Type B pancreatic cell (in vitro differentiated cells): ENCODE measurements at regions not wholly inside any gene's neighbourhood (a gene's known extent, or its start where the extent isn't known, plus 50 kb on each side); places are given as distances from the start of the nearest gene placed in this dataset.

Experiments
- DNase-seq: peaks from one replicate; pipeline ENCODE4 v3.0.0; 2021; ENCODE audit warnings: mixed read lengths; ENCODE audit not compliant: unreplicated experiment; ENCODE audit errors: extremely low spot score
- H3K27ac Mint-ChIP-seq: 2 replicates; pipeline ENCODE4 v1.8.0; 2021; ENCODE audit warnings: mild to moderate bottlenecking, mixed read lengths
- H3K27me3 Mint-ChIP-seq: 2 replicates; pipeline ENCODE4 v1.8.0; 2021; ENCODE audit warnings: mixed read lengths
- H3K36me3 Mint-ChIP-seq: 2 replicates; pipeline ENCODE4 v1.8.0; 2021; ENCODE audit warnings: mixed read lengths
- H3K4me1 Mint-ChIP-seq: one replicate; pipeline ENCODE4 v1.8.0; 2021; ENCODE audit warnings: mixed read lengths; ENCODE audit not compliant: unreplicated experiment
- H3K4me3 Mint-ChIP-seq: 2 replicates; pipeline ENCODE4 v1.8.0; 2021; ENCODE audit warnings: mild to moderate bottlenecking, mixed read lengths
- H3K9me3 Mint-ChIP-seq: 2 replicates; pipeline ENCODE4 v1.8.0; 2021; ENCODE audit warnings: mixed read lengths
- TF ChIP-seq, protein P1 (sequence below): fragments of 200-600 bp; sonication (generic); conservative IDR thresholded peaks from 2 replicates; pipeline ENCODE4 v1.5.0; 2021; ENCODE audit warnings: antibody characterized with exemption, mild to moderate bottlenecking

DNA sequence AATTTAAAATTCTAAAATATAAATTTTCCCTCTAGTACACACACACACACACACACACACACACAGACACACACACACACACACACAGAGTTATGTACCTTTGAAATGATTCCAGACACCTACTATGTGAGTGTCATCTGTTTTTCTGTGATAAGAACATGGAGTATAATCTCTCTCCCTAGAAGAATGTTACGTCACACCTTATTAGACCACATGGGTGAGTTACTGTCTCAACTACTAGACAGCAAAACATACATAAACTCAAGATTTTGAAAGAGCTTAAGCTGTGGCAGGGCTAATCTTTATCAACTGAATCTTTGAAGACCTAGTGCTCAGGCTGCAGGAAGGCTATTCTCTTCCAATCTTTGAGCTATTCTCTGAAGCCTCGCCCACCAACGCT, 385.9 kb upstream of the BCHE start:
- no peak overlapping the region for H3K27ac Mint-ChIP-seq
- H3K9me3 Mint-ChIP-seq, result no peaks in the 10 kb centered on the region
- TF ChIP-seq, protein P1, sequence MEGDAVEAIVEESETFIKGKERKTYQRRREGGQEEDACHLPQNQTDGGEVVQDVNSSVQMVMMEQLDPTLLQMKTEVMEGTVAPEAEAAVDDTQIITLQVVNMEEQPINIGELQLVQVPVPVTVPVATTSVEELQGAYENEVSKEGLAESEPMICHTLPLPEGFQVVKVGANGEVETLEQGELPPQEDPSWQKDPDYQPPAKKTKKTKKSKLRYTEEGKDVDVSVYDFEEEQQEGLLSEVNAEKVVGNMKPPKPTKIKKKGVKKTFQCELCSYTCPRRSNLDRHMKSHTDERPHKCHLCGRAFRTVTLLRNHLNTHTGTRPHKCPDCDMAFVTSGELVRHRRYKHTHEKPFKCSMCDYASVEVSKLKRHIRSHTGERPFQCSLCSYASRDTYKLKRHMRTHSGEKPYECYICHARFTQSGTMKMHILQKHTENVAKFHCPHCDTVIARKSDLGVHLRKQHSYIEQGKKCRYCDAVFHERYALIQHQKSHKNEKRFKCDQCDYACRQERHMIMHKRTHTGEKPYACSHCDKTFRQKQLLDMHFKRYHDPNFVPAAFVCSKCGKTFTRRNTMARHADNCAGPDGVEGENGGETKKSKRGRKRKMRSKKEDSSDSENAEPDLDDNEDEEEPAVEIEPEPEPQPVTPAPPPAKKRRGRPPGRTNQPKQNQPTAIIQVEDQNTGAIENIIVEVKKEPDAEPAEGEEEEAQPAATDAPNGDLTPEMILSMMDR, result no peak
- no peak overlapping the region for H3K4me3 Mint-ChIP-seq
- H3K4me1 Mint-ChIP-seq, result no peaks in the 10 kb centered on the region
- DNase-seq, result no peak
- no peaks in the 10 kb centered on the region for H3K36me3 Mint-ChIP-seq
- H3K27me3 Mint-ChIP-seq, result no peaks in the 10 kb centered on the region

DNA sequence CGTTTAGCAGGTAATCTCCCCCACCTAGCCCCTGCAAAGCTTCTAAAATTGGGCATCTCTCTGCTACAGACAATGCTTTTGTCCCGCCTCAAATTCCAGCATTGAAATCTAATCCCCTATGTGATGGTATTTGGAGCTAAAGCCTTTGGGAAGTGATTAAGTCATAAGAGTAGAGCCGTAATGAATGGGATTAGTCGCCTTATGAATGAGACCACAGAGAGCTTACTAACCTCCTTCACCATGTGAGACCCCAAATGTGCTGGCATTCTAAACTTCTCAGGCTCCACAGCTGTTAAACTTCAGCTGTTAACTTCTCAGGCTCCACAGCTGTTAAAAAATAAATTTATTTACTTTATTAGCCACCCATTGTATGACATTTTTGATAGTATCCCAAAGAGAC, 374.2 kb upstream of the BCHE start:
- TF ChIP-seq, protein P1, result no peak
- no peaks in the 10 kb centered on the region for H3K4me1 Mint-ChIP-seq
- no peaks in the 10 kb centered on the region for H3K36me3 Mint-ChIP-seq
- no peak for DNase-seq
- H3K27ac Mint-ChIP-seq, result no peak overlapping the region
- no peak overlapping the region for H3K4me3 Mint-ChIP-seq
- H3K9me3 Mint-ChIP-seq, result no peaks in the 10 kb centered on the region
- H3K27me3 Mint-ChIP-seq, result no peaks in the 10 kb centered on the region

DNA sequence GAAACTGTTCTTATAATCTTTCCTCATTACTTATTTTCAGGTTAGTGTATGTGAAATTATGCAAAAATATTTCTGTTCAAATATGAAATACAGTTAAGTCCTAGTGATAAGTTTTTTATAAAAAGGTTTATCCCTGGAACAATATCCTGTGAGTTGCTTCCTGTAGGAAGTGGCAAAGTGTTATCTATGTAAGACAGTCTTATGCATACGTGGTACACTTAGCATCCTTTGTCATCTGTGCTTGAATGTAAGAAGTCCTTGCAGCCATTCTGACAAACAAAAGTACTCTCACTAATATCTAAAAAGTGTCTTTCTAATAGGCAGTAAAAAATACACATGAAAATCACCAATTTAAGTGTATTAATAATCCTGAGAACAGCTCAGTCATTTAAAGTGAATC, 372.5 kb upstream of the BCHE start:
- Mint-ChIP-seq H3K9me3 (no peaks in the 10 kb centered on the region), H3K36me3 (no peaks in the 10 kb centered on the region), H3K4me1 (no peaks in the 10 kb centered on the region), H3K27me3 (no peaks in the 10 kb centered on the region), H3K4me3 (no peak overlapping the region), H3K27ac (no peak overlapping the region)
- no peak for DNase-seq
- TF ChIP-seq, protein P1, result no peak

DNA sequence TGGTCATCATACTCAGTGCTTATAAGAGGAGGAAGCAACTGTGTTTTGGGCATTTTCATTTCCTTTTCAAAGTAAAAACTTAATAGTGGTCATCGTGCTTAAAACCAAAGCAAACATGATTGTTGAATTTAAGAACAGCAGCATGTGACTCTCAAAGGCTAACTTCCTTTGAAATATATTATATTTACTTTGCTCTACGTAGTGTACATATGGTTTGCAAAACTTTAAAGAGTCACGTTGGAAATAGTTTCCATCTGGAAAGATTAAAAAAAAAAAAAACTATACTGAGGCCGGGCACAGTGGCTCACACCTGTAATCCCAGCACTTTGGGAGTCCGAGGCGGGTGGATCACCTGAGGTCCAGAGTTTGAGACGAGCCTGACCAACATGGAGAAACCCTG, 367.9 kb upstream of the BCHE start:
- Mint-ChIP-seq H3K9me3 (no peaks in the 10 kb centered on the region), H3K27ac (no peak overlapping the region), H3K27me3 (no peaks in the 10 kb centered on the region), H3K4me1 (no peaks in the 10 kb centered on the region), H3K36me3 (no peaks in the 10 kb centered on the region), H3K4me3 (no peak overlapping the region)
- TF ChIP-seq, protein P1, result no peak
- DNase-seq, result no peak

DNA sequence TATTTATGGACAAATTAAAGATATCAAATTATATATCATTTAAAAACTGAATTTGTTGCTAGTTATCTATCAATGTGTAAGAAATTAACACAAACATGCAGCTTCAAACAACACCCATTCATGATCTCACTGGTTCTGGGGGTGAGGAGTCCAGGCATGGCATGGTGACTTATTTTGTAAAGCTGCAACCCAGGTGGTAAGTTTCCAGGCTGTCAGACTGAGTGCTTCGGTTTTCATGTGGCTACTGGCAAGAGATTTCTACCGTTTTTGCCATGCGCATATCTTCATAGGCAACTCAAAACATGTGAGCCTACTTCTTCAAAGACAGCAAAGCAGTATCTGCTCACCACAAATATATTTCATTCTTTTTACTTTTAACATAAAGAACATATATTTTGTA, 364.3 kb upstream of the BCHE start:
- Mint-ChIP-seq H3K4me3 (no peak overlapping the region), H3K27ac (no peak overlapping the region), H3K9me3 (no peaks in the 10 kb centered on the region), H3K27me3 (no peaks in the 10 kb centered on the region), H3K36me3 (no peaks in the 10 kb centered on the region), H3K4me1 (no peaks in the 10 kb centered on the region)
- TF ChIP-seq, protein P1, result no peak
- DNase-seq, result no peak

DNA sequence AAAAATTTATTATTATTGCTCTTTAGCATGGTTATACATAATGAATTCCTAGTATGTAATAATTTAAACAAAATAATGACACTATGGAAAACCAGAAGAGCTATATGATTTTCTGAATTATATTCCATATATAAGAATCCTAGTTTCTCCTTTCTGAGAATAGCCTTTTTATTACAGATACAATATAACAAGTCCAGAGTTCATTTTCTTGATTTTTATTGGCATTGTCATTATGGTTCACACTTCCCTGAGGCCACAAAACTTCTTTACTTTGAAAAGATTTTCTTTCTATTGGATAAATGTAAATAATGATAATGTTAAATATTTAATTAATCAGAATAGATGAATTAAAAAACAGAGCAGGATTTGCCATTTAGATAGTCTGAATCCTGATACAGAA, 362.3 kb upstream of the BCHE start:
- H3K36me3 Mint-ChIP-seq, result no peaks in the 10 kb centered on the region
- no peak overlapping the region for H3K4me3 Mint-ChIP-seq
- TF ChIP-seq, protein P1, result no peak
- DNase-seq, result no peak
- no peaks in the 10 kb centered on the region for H3K27me3 Mint-ChIP-seq
- H3K27ac Mint-ChIP-seq, result no peak overlapping the region
- H3K9me3 Mint-ChIP-seq, result no peaks in the 10 kb centered on the region
- H3K4me1 Mint-ChIP-seq, result no peaks in the 10 kb centered on the region
